ENCODE measurements at regions not wholly inside any gene's neighbourhood (a gene's known extent, or its start where the extent isn't known, plus 50 kb on each side); places are given as distances from the start of the nearest gene placed in this dataset.
A peak's percentile ranks its signal among the peaks of the same experiment; 100 is the strongest.
"Not testable (repeated sequence)": the region's sequence is repeated elsewhere in the genome, so short reads cannot be mapped to it uniquely, and the experiment has no call there.

DNA sequence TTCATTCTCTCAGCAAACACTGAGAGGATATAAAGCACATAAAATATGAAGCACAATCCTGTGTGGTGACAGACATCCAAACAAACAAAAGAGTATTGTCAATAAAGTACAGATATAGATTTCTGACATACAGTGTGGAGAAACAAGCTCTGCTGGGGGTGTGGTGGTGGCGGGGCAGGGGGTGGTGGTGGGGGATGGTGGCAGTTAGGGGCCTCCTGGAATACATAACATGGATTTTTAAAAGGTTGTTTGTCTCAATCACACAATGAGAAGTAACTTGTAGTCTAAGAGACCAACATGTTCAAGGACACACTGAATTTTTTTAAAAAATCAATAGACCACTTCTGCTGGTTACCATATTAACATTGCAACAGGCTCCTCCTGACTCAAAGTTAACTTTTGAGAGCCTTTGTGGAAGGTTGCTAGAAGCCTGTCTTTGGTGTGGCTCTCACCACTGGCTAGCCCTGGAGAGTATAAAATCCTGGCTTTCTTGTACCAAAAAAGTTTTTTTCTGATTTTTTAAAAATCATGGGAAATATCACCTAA is 1197.4 kb downstream of the SUCLG1 start:
- DNase-seq (ENCODE audit: low spot score), result no peak

DNA sequence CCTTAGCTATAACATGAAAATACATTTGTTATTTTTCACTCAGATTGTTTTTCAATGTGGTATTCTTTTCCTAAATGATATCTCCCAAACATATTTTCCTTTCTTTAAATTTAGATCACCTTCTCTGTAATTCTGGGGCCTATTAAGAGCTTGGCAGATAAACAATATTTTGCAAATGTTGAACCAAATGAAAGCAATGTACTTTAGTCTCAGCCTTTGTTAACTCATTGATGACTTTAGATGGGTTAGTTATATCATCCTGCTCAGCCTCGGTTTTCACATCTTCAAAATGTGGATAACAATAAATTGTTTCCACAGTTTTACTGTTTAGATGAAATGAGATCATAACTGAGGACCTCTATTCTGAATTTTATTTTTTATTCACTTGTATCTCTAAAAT is 1205.2 kb downstream of the SUCLG1 start:
- DNase-seq (ENCODE audit: low spot score), result no peak

DNA sequence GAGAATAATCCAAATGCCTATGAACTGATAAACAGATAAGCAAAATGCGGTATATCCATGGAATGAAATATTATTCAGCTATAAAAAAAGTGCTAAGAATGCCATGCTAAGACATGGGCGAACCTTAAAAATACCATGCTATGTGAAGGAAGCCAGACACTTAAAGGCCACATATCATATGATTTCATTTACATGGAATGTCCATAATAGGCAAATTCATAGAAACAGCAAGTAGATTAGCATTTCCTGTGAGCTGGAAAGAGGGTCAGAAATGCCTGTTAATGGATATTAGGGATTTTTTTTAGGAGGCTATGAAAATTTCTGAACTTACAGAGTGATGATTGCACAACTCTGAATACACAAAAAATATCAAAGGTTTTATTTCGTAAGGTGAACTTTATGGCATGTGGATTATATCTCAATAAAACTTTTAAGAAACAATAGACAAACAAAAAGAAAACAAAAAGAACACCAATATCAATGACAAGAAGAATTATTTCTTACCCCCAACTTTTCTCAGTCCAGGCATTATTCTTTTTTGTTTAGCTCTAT is 1207.7 kb downstream of the SUCLG1 start:
- DNase-seq (ENCODE audit: low spot score), result no peak

DNA sequence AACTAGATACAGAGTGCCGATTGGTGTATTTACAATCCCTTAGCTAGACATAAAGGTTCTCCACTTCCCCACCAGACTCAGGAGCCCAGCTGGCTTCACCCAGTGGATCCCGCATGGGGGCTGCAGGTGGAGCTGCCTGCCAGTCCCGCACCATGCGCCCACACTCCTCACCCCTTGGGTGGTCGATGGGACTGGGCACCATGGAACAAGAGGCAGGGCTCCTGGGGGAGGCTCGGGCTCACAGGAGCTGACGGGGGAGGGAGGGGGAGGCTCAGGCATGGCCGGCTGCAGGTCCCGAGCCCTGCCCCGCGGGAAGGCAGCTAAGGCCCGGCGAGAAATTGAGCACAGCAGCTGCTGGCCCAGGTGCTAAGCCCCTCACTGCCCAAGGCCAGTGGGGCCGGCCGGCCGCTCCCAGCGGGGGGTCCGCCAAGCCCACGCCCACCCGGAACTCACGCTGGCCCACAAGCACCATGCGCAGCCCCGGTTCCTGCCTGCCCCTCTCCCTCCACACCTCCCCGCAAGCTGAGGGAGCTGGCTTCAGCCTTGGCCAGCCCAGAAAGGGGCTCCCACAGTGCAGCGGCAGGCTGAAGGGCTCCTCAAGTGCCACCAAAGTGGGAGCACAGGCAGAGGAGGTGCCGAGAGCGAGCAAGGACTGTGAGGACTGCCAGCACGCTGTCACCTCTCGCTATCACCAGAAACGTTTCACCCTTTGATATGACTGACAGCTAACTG is 1213.1 kb downstream of the SUCLG1 start:
- not testable (repeated sequence) for DNase-seq (ENCODE audit: low spot score)

DNA sequence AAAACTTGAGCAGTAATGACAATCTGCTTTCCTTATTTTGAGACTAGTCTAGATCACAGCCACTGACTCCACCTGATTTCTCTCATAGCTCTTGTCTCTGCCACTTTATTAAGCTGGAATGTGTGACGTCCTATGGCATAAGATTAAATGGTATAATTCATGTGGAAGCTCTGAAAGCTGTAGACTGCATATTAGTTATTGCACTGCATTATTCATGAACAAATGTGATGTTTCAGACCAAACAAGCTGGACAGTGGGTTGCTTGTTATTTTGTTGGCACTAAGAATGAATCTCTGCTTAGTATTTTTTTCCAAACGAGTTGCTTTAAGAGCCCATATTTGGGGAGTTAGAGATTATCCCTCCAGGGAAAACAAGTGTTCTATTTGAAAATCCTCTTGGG is 1218.5 kb downstream of the SUCLG1 start:
- DNase-seq (ENCODE audit: low spot score), result no peak

DNA sequence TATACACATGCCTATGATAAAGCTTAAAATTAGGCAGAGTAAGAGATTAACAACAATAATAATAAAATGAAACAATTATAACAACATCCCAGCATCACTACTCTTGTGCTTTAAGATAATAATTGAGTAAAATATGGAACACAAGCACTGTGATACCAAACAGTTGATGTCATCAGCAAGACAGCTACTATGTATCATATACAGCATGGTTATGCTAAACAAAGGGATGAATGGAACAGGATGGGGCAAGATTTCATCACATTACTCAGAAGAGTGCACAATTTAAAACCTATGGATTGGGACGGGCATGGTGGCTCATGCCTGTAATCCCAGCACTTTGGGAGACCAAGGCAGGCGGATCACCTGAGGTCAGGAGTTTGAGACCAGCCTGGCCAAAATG is 1221.0 kb downstream of the SUCLG1 start:
- no peak for DNase-seq (ENCODE audit: low spot score)

DNA sequence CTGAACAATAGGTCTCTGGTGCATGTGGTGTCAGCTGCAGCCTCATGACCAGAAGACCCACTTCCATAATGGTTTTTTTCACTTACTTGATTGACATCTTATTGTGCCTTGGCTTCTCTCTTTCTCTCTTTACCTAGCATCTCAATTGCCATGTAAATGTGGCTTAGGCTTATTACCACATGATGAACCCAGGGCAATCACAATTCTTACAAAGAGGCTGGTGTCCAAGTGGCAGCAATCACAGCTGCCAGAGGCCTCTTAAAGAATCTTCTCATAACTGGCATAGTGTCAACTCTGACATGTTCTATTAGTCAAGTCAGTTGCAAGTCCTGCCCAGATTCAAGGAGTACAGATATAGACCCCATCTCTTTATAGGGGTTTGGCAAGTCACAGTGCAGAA is 1224.8 kb downstream of the SUCLG1 start:
- no peak for DNase-seq (ENCODE audit: low spot score)

DNA sequence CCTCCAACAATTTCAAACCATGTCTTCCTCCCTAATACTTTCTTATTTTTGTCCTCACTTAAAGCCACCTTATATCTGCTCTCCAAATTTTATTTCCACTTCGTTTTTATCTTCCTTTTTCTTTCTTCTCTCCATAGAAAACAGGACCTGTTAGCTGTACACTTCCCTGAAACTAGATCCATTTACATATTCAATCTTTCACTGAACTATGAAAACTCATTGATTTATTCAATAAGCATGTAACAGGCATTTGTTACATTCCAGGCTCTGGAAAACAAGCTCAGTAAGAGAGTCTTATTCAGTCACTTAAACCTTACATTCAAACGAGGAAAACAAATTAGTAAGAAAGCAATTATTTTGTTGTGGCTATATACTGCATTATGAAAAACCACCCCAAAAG is 1225.3 kb downstream of the SUCLG1 start:
- DNase-seq (ENCODE audit: low spot score), result no peak

DNA sequence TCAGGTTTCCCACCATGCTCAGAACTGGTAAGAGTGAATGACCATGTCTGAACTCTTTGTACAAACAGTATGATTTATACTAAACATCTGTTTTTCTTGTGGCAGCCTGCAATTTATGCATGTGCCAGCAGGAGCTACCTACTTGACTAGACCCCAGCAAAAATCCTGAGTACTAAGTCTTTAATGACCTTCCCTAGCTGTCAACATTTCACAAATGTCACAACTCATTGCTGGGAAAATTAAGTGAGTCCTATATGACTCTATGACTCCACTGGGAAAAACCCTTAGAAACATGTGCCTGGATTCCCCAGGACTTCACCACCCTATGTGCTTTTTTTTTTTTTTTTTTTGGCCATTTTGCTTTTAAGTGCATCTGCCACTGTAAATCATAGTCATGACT is 1225.8 kb downstream of the SUCLG1 start:
- no peak for DNase-seq (ENCODE audit: low spot score)

DNA sequence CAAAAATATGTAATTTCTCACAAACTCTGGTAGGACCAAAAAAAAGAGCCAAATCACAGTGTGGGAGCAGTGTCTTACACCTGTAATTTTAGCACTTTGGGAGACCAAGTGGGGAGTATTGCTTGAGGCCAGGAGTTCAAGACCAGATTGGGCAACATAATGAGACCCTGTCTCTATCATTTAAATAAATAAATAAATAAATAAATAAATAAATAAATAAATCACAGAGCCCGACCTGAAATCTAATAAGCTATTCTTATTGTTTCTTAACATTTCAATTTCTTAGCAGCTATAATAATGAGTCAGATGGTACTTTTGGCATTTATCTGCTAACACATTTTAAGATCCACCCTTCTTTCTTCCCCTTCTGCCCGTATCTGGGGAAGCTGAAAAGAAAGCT is 1229.6 kb downstream of the SUCLG1 start:
- no peak for DNase-seq (ENCODE audit: low spot score)

DNA sequence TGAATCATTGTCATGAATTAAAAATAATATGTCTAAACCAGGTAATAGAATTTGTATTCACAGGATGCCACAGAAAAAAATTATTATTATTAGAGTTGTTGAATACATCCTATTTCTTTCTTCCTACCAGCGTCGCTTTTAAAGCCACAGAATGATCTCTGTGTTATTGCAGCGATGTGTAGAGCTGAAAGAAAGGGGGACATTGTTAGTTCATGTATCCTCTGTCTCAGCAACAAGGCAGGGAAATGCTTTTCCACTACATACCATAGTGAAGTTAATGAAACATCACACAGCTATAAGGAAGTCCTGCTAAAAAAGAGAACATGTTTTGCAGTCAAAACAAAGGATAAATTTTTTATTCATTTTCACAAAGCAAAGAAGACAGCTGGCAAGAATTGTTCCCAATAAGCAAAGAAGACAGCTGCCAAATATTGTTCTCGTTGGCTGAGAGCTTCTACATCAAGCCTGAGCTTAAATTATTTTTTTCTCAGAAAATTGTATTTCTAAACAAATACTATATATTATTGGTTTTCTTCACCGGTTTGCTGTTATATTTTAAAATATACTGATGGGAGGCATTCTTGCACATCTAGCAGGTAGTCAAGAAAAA is 1234.4 kb downstream of the SUCLG1 start:
- no peak for DNase-seq (ENCODE audit: low spot score)

DNA sequence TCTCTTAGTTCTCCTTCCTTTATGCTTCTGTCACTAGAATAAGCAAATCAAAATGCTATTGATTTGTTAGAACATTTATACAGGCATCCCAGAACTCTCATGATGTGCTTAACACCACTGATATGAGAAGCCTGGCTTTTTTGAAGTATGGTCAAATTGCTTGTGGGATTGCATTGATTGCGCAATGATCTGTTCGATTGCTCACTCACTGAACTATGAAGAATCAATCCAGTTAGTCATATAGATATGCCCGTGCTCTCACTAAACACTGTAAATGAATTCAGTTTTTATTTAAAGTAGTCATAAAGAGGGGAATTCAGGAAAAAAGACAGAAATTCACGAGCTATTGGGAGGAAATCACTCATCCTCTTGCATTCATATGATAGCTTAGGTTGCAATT is 1237.8 kb downstream of the SUCLG1 start:
- no peak for DNase-seq (ENCODE audit: low spot score)

DNA sequence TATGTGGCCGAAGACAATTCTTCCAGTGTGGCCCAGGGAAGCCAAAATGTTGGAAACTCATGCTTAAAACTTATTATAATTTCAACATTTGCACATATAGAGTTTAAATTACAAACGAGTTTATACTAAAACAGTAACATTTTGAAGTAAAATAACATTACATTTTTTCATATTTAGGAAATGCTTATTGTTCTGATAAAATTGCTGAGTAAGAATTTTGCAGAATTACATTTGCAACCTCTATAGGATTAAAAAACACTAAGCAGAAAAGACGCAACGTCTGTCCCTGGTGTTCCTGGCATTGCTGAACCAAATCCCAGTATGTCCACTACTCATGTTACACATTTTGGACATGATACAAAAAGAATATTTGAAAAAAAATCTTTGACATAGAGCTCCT is 1241.2 kb downstream of the SUCLG1 start:
- DNase-seq (ENCODE audit: low spot score), result no peak

DNA sequence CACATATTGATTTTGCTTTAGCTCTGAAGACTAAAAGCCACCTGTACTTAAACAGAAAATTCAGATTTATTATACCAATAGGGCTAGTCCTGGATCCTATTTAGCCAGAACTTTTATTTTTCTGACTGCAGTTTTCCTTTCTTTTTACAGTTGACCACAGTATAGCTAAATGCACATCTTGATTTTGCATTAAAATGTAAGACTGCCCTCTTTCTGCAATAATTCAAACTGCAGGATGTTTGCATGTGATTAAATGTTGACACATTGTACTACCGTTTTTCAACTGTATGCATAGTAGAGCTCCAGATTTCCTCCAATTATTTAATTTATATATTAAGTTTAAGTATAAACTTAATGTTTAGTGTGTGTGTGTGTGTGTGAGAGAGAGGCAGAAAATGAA is 1262.9 kb downstream of the SUCLG1 start:
- peak; percentile 10 for DNase-seq (ENCODE audit: low spot score)

DNA sequence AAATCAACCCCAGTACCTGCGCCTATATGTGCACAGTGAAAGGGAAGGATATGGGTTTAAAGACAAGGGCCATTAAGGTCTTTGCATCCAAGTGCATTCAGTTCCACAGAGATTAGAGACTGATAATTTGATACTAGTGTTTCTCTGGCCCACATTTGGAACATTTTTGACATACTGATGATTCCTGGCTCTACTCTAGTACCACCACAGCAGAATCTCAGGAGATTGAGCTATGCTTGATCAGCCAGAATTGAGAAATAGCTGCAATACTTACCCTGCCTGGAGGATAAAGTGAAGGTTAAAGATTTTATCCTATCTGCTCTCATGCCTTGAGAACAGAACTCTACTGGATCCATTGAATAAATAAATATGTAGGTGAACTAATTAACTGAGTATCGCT is 1267.8 kb downstream of the SUCLG1 start:
- DNase-seq (ENCODE audit: low spot score), result no peak

DNA sequence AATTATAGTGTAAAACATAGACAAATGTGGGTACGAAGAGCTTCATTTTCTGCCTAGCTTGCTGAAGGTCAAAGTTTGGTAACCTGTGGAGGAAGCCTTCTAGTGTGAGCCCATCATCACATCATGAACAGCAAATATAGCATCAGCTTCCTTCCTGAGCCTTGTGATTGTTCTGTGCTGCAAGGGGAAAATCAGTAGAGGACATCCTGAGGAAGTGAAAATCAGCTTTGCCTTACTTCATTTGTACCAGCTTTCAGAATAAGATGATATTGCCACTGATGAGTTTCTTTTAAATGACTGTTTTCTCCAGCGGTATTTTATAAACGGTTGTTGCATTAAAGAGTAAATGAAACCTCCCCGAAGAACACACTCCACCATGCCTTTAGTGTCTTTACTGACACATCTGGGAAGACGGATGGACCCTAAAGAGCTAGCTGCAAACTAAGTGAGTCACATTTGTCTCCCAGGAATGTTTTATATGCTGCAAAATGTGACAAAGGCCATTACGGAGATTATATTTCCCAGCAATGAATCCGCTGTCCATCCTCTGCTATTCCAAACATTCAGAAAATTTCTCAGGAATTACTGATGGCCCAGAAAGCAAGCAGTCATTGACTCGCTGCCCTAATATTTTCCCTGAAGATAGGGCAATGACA is 1272.8 kb downstream of the SUCLG1 start:
- DNase-seq (ENCODE audit: low spot score), result no peak

DNA sequence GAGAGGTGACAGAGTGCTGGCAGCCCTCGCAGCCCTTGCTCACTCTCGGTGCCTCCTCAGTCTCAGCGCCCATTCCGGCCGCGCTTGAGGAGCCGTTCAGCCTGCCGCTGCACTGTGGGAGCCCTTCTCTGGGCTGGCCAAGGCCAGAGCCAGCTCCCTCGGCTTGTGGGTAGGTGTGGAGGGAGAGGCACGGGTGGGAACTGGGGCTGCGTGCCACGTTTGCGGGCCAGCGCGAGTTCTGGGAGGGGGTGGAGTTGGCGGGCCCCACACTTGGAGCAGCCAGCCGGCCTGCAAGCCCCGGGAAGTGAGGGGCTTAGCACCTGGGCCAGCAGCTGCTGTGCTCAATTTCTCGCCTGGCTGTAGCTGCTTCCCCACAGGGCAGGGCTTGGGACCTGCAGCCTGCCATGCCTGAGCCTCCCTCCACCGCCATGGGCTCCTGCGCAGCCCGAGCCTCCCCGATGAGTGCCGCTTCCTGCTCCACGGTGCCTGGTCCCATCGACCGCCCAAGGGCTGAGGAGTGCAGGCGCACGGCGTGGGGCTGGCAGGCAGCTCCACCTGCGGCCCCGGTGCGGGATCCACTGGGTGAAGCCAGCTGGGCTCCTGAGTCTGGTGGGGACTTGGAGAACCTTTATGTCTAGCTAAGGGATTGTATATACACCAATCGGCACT is 1278.1 kb downstream of the SUCLG1 start:
- DNase-seq (ENCODE audit: low spot score), result not testable (repeated sequence)

DNA sequence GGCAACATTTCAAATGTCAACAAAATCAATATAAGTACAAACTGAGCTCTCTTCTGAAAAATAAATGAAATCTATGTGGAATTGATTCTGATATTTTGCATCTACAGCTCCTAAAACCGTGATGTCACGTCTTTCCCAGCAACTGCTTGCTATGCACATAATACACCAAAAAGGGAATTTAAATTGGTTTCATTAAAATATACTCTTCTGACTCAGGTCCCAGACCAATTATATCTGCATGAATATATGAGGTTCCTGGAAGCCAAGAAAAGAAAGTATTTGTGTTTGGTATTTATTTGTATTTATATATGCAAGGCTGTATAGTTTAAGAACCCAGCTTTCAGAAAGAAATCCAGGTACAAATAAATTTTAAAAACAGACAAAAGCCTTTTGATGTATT is 1282.5 kb downstream of the SUCLG1 start:
- DNase-seq (ENCODE audit: low spot score), result no peak

DNA sequence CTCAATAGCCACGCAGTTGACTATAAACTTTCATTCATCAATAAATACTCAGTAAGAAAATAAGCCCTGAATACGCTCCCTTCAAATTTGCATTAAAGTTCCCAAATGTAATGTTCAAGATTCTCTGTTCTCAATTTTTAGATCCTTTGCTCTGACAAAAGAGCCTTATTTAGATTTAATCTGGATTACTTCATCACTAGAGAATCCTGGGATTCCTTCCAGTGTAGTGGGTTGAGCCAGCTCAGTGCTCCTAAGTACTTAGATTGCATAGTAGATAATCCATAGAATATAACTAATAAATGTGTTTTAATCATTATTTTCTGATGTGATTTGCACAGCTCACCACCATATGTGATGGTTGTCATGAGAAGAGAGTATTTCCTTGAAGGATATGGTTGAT is 1286.2 kb downstream of the SUCLG1 start:
- peak; percentile 9 for DNase-seq (ENCODE audit: low spot score)

DNA sequence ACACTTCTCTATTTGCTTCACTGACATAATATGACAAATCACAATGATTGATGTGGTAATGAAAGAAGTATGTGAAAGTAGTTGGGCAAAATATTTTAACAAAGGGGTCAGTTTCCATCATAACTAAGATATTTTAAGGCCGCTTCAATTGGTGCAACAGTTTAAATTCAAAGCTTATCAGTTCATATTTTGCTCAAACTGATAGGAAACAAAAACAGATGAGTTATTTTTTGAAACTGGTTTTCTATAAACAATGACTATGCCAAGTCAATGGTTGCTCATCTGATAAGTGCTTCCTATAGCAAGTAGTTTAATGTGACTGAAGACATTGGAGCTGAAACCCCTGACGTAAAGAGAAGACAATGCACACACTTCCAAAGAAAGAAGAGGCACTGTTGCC is 1290.7 kb downstream of the SUCLG1 start:
- no peak for DNase-seq (ENCODE audit: low spot score)

DNA sequence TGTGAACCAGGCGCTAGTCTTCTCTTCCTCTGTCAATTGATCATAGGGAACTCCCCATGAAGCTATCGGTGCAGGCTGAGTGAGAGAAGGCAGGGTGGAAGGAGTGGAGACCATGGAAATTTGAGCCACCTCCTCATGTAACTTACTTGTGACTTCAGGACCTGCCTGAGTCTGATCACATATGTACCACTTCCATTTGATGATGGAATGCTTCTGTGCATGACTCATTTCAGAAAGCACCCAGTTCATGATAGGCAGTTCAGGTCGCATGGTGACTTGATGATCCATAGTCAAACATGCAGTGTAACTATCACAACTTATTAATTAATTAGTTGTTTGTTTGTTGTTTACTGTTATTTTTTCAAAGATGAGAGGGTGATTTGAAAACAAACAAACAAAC is 1296.7 kb downstream of the SUCLG1 start:
- DNase-seq (ENCODE audit: low spot score), result no peak

DNA sequence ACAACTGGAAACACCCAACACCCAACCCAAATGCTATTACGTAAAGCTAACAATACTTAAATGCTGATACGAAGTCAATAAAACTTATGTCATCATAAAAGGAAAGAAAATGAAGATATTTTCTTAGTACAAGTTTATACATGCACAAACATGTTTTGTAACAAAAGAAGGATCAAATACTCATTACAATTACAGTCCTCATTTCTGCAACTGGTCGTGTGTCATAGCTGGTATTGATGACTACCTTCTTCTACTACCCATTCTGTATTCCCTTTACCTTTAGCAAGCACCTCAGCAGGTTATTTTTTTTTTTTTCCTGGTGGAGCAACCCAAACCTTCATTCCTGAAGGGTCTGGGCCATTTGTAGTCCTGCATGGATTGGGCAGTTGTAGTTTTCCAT is 1298.5 kb downstream of the SUCLG1 start:
- no peak for DNase-seq (ENCODE audit: low spot score)

Measured in hepatic stellate cell (primary cell).